ENCODE measurements at regions not wholly inside any gene's neighbourhood (a gene's known extent, or its start where the extent isn't known, plus 50 kb on each side); places are given as distances from the start of the nearest gene placed in this dataset.

GRCh38 chr12:89946518-89947135, 238.0 kb upstream of the ATP2B1 start:
- DNase-seq: no peak

GRCh38 chr12:89945123-89945522, 236.5 kb upstream of the ATP2B1 start:
- DNase-seq: no peak

GRCh38 chr12:89943463-89943862, 234.8 kb upstream of the ATP2B1 start:
- DNase-seq: no peak

GRCh38 chr12:89941436-89941835, 232.8 kb upstream of the ATP2B1 start:
- DNase-seq: no peak

GRCh38 chr12:89939522-89940215, 231.0 kb upstream of the ATP2B1 start:
- no peak for DNase-seq

- DNase-seq: no peak
Observed at GRCh38 chr12:89936631-89937030, 228.0 kb upstream of the ATP2B1 start.

GRCh38 chr12:89935850-89936249, 227.2 kb upstream of the ATP2B1 start:
- DNase-seq: no peak

GRCh38 chr12:89933911-89934310, 225.3 kb upstream of the ATP2B1 start:
- DNase-seq: no peak

- no peak for DNase-seq
Observed at GRCh38 chr12:89932954-89933353, 224.3 kb upstream of the ATP2B1 start.

- DNase-seq: no peak
Observed at GRCh38 chr12:89928467-89928866, 219.8 kb upstream of the ATP2B1 start.

- DNase-seq: no peak
Observed at GRCh38 chr12:89927226-89927698, 218.6 kb upstream of the ATP2B1 start.

- DNase-seq: no peak
Observed at GRCh38 chr12:89924191-89924590, 215.6 kb upstream of the ATP2B1 start.

GRCh38 chr12:89923091-89923490, 214.5 kb upstream of the ATP2B1 start:
- DNase-seq: no peak

GRCh38 chr12:89920866-89921265, 212.2 kb upstream of the ATP2B1 start:
- no peak for DNase-seq

- no peak for DNase-seq
Observed at GRCh38 chr12:89919241-89919906, 210.7 kb upstream of the ATP2B1 start.

- DNase-seq: no peak
Observed at GRCh38 chr12:89918172-89918846, 209.7 kb upstream of the ATP2B1 start.

GRCh38 chr12:89909753-89910152, 201.1 kb upstream of the ATP2B1 start:
- no peak for DNase-seq

GRCh38 chr12:89907659-89908058, 199.0 kb upstream of the ATP2B1 start:
- no peak for DNase-seq

GRCh38 chr12:89906824-89907223, 198.2 kb upstream of the ATP2B1 start:
- DNase-seq: no peak

- no peak for DNase-seq
Observed at GRCh38 chr12:89906178-89906577, 197.5 kb upstream of the ATP2B1 start.

- no peak for DNase-seq
Observed at GRCh38 chr12:89901906-89902642, 193.4 kb upstream of the ATP2B1 start.

GRCh38 chr12:89901319-89901718, 192.7 kb upstream of the ATP2B1 start:
- DNase-seq: no peak

GRCh38 chr12:89899651-89900050, 191.0 kb upstream of the ATP2B1 start:
- DNase-seq: peak; percentile 23 to 26

Data from cerebellar nuclear complex (tissue), 1 donor.